ENCODE measurements at regions not wholly inside any gene's neighbourhood (a gene's known extent, or its start where the extent isn't known, plus 50 kb on each side); places are given as distances from the start of the nearest gene placed in this dataset.
"Not testable (repeated sequence)": the region's sequence is repeated elsewhere in the genome, so short reads cannot be mapped to it uniquely, and the experiment has no call there.

DNA sequence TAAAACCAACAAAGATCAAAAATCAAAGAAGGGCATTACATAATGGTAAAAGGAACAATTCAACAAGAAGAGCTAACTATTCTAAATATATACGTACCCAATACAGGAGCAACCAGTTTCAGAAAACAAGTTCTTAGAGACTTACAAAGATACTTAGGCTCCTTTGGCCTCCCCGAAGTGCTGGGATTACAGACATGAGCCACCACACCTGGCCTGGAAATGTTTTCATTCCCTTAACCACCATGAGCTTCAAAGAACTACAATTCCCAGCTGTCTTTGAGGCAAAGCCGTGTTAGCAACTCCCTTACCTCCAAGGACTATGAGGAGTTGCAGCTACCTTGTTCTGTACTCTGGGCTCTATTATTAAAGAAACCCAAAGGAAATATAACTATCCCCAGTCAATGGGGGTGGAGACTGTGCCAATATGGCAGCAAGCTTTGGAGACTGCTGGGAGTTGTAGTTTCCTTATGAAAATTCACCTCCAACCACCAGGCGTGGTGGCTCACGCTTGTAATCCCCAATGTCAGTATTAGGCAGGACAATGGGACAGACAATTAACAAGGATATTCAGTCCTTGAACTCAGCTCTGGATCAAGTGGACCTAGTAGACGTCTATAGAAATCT lies 893.9 kb downstream of the SLC6A15 start:
- DNase-seq: not testable (repeated sequence)

DNA sequence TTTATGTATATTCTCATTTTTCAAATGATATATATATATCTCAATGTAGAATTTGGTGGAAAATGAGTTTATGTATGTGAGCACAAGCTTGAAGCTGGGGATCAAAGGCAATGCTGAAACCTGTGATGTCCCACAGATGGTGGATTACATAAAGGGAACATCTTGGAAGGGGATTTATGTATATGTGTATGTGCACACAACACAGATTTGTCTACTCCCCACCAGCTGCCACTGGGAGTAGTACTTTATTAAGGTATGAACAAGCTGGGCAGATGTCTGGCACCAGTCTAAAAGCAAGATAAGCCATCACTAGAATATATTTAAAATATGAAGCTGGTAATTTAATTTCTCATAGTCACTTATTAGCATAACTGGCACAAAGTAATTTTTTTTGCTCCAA lies 895.6 kb downstream of the SLC6A15 start:
- DNase-seq: no peak

DNA sequence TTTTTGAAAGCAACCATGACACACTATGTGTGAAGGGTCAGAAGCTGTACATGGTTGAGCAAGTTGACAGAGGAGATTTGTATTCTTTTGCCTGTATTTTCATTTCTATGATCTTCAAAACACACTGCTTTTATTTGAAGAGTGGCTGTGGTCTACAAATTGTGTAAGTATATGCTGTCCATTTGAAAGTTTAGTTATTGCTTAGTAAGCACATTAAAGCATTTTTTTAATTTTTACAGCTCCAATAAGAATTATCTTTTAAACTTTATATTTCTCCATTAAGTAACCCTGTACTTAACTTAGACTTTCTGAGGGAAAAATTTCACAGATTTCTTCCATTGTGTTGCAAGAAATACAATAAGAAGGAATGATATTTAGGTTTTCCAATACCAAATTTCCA lies 915.2 kb downstream of the SLC6A15 start:
- no peak for DNase-seq

DNA sequence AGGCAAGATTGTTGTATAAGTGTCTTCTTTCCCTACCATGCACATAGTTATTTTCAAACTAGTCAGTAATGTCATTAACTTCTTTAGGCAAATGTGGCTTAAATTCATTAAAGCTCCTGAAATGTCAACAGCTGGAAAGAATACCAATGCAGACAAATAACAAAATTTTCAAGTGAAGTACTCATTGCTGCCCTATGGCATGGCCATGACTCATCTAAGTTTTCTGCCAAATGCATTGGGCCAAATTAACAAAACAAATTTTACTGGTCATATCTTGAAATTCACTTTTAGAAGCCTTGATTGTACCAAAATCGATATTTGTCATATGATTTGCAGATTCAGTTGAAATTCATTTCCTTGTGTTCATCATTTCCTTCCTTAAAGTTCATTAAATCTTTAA lies 915.9 kb downstream of the SLC6A15 start:
- no peak for DNase-seq

DNA sequence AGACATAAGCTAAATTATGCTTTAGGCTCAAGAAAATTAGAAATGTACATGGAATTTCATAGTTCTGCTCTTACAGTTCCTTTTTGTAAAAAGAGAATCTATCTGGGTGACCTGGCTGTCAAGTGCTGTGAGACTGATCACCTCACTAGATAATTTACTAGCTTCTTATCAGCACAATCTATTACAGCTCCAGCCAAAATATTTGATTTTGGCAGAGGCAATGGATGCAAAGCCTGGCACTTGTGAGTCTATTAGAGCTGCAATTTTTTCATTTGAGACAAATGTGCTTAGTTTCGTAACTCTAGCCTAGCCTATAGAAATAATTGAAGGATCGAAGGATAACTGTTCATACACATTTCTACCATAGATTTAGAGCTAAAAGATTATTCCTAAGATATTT lies 927.5 kb downstream of the SLC6A15 start:
- DNase-seq: no peak

DNA sequence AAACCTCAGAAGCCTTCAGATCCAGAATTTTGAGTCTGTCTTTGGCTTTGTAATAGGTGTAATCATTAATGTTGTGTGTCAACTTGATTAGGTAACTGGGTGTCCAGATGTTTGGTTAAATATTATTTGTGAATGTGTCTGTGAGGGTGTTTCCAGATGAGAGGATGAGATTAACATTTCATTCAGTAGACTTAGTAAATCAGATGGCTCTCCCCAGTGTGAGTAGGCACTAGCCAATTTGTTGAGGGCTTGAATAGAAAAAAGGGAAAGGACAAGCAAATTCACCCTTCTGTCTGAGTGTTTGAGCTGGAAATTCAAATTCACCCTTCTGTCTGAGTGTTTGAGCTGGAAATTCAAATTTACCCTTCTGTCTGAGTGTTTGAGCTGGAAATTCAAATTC lies 932.2 kb downstream of the SLC6A15 start:
- DNase-seq: no peak

DNA sequence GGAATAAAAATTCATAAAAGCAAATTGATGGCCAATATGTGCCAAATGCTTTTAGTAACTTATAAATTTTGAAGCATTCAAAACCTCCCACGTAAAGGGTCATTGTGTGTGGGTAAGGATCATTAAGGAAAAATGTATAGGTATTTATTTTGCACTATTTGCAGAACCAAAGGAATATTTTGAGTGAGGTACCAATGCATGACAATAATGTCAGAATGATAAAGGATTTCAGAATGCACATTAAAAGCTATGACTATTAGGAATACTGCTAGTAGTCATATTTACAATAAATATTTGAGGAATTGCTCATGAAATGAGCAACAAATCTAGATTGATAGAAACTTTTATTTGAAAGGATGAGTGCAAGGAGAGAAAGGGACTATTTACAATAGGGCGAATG lies 932.8 kb downstream of the SLC6A15 start:
- no peak for DNase-seq

DNA sequence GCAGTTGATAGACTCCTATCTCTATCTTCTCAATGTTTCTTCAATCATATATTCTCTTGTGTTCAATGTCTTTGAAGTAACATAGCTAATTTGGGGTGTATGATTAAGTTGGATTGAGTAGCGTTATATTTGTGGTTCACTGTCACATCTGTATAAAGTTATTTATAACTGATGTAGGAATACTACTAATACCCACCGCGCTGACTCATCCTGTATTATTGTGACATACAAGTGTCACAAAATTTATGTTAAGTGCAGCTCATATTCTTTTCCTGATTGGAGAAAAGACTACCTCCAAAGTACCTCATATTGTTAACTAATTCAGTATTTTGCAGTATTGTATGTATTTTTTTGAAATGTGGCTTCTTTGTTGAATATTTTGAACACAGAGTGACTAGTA lies 940.8 kb downstream of the SLC6A15 start:
- no peak for DNase-seq

DNA sequence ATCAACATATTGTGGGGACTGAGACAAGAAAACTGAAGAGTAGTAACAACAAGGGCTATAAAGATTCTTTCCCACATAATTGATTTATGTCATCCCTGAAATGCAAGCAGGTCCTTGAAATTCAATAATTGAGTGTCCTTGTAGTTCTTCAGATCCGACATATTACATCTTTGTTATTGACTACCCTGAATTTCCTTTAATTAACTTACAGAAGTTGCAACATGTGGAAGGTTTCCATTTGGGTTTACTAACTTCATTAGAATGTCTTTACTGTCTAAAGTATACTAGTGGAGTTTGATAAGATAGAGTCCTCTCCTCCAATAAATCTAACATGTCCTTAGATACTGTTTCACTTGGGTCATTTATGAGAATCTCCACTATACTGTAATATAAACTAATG lies 951.8 kb downstream of the SLC6A15 start:
- DNase-seq: no peak

DNA sequence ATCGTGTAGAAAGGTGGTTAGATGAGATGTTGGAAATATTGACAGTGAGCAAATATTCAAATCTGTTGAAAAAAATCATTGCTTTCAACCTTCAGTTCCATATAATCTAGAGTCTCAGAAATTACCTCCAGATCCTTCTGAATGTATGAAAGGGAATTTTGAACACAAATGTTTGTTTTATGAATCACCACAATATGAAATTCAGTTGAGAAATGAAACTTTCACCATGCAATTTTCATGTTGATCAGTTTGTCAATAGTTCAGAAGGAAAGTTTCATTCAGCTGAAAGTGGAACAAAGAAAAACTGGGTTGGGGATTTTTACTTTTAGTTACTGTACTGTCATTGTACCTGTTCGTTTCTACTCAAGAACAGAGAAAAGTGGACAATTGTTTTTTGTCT lies 953.6 kb downstream of the SLC6A15 start:
- DNase-seq: no peak

DNA sequence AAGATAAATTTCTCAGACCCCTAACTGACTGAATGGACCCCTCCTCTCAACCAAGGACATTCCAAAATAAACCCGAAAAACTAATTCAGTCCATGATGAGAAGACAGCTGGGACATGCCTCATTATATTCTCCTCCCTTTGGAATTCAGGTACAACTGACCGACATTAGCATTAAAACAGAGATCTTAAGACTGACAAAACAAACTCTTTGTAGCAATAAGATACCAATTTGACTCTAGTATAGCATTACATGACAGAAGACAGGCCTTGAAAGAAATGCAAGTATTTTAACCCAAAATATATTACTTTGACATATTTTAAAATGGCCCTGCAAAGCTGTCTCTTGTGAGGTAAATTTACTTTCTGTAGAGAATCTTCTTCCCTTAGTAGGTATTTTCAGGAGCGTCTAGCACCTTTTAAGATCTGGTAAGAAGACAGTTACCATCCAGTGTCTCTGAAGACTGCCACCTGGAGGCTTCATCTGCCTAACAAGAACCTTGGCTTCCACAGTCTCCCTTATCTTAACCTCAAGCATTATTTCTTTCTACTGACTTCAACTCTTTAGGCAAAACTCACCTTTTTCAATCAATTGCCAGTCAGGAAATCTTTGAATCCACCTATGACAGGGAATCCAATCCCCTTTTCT lies 957.5 kb downstream of the SLC6A15 start:
- no peak for DNase-seq

DNA sequence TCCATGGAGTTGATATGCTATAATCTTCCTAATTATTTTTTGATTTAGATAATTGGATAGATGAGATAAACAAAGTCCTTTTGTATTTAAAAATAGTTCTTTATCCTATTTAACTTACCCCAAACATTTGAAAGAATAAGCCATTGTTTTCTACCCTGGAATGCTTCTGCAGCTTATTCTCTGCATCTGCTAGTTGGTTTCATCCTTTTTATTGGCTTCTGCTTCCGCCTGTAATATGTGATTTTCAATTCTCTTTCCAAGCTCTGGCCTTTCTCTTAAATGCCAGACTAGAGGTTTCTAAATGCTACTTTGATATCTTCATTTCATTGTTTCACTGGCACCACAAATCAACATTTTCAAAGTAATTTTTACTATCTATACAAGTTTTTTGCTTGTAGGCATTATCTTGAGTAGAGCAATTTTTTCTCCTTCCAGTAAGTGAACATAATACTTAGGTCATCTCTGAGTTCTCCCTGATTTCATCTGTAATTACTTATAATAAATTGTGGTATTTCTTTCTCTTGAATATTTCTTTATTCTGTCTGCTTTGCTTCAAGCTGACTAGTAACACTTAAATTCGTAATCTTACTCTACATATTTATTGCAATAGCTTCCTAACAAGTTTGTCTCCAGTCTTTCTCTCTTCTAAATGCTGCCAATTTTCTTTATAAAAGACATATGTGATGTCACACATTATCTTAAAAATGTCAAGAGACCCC lies 958.4 kb downstream of the SLC6A15 start:
- DNase-seq: no peak

DNA sequence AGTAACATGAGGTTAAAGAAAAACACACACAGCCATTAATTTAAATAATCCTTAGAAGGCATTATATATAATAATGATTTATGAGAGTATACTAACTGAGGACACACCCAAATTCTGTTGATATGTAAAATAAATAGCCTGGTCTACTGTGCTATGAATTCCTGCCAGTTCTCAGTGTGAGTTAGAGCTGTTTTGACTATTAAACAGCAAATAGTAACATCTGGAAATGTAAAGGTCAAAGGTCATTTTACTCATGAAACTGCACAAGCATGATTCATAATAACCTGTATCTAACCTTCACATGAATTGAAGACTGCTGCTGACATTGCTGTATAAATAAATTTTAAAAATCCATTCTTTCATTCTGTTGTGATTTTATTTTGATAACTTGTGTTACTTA lies 966.7 kb downstream of the SLC6A15 start:
- no peak for DNase-seq

DNA sequence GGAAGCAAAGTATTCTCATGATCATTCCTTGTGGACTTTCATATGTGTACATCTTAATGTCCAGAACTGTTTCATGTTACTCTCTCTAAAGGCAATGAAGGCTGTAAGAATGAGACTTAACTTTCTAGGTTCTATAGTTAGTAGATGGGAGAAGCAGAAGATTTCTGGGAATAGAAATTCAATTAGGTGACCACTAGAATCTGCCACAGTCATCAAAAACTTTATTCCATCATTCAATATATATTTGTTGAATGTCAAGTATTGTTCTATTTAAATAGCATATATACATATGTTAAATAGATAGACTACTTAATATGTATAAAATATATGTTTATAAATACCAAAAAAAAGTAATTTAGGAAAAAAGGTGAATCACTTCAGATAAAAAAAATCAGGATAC lies 972.9 kb downstream of the SLC6A15 start:
- no peak for DNase-seq

DNA sequence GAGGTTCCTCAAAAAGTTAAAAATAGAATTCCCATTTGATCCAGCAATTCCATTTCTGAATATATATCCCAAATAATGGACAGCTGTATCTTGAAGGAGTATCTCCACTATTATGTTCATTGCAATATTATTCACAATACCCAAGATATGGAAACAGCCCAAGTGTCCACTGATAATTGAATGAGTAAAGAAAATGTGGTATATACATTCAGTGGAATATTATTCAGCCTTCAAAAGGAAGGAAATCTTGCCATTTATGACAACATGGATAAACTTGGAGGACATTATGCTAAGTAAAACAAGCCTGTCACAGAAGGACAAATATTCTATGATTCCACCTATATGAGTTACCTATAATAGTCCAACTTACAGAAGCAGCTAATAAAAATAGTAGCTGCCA lies 979.0 kb downstream of the SLC6A15 start:
- no peak for DNase-seq

DNA sequence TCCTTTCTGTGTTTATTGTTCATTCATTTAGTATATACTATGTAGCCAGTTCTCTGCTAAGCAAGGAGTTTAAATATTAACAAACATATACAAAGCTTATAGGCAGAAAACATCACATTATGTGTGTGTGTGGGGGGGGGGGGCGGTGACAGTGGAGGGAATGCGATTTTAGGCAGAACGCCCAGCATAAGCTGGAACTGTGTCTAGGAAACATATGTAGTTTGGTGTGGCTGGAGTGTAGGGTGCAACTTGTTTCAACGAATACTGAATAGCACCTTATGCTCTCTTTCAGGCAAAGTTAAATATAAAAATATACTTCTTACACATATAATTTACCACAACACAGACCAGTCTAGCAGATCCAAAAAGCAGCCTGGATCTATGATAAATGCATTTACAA lies 980.6 kb downstream of the SLC6A15 start:
- no peak for DNase-seq

DNA sequence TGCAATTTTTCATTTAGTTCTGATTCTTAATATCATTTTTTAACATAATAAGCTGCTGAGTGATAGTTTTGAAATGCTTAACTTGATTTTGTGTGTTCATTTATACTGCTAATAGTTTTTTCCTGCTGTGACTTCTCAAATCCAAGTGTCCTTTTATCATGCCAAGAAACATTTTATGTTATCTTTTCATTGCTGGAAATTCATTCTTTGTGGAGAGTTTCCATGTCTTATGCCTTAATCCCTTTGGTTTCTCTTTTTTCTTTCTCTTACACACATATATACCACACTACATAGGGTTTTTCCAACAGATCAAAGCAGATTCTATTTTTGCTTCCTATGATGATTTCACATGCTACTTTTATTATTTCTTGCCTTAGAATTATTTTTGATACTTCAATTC lies 981.1 kb downstream of the SLC6A15 start:
- no peak for DNase-seq

DNA sequence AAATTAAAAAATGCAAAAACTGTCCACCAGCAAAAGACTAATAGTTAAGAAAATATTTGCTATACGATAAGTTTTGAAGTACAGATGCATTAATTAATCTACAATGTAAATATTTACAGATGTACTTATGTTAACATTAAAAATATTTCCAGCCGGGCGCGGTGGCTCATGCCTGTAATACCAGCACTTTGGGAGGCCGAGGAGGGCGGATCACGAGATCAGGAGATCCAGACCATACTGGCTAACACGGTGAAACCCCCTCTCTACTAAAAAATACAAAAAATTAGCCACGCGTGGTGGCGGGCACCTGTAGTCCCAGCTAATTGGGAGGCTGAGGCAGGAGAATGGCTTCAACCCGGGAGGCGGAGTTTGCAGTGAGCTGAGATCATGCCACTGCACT lies 982.8 kb downstream of the SLC6A15 start:
- not testable (repeated sequence) for DNase-seq

DNA sequence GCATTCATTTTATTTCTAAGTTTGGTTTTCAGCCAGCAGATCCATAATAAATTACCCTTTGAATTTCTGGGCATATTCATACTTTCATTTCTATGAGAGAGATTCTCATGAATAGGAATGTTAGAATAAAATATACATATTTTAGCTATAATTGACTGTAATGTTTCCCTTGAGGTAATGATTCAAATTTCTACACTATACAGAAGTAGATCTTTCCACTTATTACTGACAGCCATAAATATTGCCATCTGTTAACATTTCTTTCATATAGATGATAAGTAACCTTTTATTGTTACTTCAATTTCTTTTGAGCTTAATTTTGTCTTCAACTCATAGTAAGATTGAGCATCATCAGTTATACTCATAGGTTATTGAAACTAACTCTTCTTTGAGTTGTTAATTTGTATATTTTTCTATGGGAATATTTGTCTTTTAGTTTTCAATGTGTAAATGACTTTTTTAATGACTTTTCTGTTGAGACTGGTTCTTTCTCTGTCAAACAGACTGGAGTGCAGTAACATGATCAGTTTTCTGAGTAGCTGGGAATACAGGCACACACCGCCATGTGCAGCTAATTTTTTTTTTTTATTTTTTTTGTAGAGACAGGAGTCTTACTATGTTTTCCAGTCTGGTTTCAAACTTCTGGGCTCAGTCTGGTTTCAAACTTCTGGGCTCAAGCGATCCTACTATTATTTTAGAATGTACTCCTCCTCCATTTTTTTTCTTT lies 991.6 kb downstream of the SLC6A15 start:
- no peak for DNase-seq

DNA sequence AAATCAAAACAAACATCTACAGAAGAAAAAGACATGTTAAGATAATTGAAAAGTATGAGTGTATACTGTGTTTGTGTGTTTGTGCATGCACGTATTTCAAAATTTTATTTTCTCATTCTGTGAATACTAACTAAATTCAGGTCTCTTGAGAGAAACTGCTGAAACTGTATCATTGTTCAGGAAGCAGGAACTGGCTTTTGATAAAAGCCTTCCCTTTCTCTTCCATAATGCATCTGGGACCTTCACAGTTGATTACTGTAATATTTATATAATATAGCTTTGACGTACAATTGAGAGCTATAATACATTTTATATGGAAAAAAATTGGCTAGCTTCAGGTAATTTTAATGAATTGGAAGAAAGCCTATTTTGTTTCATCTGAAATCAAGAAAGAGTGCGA lies 993.5 kb downstream of the SLC6A15 start:
- no peak for DNase-seq

DNA sequence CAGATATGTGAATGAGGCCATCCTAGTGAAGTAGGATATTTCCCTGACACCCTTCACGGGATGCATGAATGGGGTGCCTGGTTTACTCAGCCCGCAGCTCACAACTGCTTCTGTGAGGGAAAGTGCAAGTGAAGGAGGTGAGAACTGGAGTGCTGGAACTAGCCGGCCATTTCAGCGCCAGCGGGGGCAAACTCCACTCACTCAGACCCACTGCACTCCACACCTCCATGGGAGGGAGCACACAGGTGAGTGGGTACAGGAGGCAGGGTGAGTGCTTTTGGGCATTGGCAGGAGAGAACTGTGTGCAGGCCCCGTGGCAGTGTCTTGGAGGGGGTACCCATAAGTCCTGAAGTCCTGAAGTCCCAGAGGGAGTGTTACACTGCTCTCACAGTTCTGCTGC lies 1008.4 kb downstream of the SLC6A15 start:
- DNase-seq: no peak

DNA sequence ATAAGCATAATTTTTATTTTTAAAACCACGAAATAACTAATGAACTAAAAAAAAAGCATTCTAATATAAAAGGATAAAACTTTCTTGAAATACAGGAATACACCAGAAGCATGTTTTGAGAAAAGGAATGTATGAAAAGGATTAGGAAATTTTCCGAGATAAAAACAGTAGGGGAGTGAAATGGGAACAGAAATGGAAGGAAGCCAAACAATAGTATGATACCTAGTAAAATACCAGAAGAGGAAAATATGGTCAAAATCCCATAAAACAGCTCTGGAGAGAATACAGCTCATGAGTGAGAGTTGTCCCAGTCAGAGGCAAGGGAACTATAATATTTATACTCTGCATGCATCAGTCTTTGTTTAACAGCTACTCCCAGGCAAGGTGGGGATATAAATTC lies 1016.2 kb downstream of the SLC6A15 start:
- no peak for DNase-seq

DNA sequence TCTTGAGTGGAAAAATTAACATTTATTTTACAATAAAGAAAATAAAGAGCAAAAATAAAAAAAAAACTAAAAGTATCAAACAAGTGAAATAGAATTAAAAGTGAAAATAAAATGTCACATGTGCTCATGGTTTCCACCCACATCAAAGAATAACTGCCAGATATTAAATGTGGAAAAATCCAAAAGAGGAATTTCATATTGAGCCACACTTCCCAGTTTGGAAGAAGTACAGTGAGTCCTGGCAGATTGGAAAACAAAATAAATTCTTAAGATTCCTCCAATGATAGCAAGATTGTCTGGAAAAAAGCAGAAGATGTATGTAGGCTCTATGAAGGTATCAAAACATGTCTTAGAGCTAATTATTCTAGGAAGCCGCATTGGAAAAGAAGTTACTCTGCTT lies 1019.5 kb downstream of the SLC6A15 start:
- no peak for DNase-seq

DNA sequence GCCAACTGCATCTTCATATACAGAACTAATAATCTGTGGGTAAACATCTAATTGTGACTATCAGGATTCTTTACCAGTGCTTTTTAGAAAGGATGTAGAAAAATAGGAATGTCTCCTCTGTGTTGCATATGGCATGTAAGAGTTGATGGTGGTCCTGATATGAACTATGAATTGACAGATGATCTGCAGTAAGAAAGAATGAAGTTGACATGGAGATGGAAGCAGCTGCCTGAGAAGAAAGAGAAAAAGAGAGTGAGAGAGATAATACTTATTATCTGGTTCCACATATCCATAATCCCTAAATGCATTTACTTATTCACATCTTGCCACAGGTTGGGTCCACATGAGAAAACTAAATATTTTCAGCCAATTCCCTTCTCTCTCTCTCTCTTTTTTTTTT lies 1022.9 kb downstream of the SLC6A15 start:
- no peak for DNase-seq

Measured in kidney glomerular epithelial cell (primary cell).